ENCODE measurements at regions not wholly inside any gene's neighbourhood (a gene's known extent, or its start where the extent isn't known, plus 50 kb on each side); places are given as distances from the start of the nearest gene placed in this dataset.

DNA sequence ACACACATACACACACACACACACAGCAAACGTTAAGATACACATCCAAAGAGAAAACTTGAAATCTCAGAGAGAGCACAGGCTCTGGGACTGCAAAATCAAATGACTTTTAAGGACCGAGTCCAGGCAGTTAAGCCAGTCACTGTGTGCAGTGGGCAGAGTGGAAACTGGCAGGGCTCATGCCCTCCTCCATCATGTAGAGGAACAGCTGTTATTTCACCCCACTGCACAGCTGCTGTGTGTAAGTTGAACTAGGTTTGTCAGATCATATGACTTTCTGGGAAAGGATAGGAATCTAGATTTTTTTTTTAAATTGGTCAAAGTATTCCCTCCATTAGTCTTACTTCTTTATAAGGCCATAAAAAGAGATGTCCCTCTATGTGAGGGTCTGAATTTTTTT is 1002.1 kb downstream of the UQCRFS1 start:
- Histone ChIP-seq H3K9me3 (no peaks in the 10 kb centered on the region), H3K36me3 (no peaks in the 10 kb centered on the region), H3K27me3 (no peaks in the 10 kb centered on the region), H3K4me1 (no peaks in the 10 kb centered on the region), H3K4me3 (no peak overlapping the region), H3K9ac (ENCODE audit: low read depth in 2 of 2, low read length in 2 of 2) (no peak overlapping the region), H3K27ac (no peak overlapping the region)
- no peak for DNase-seq
- intact Hi-C loops (cut with DNase I), result no loop called here
- TF ChIP-seq, protein P1, sequence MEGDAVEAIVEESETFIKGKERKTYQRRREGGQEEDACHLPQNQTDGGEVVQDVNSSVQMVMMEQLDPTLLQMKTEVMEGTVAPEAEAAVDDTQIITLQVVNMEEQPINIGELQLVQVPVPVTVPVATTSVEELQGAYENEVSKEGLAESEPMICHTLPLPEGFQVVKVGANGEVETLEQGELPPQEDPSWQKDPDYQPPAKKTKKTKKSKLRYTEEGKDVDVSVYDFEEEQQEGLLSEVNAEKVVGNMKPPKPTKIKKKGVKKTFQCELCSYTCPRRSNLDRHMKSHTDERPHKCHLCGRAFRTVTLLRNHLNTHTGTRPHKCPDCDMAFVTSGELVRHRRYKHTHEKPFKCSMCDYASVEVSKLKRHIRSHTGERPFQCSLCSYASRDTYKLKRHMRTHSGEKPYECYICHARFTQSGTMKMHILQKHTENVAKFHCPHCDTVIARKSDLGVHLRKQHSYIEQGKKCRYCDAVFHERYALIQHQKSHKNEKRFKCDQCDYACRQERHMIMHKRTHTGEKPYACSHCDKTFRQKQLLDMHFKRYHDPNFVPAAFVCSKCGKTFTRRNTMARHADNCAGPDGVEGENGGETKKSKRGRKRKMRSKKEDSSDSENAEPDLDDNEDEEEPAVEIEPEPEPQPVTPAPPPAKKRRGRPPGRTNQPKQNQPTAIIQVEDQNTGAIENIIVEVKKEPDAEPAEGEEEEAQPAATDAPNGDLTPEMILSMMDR (IDR thresholded peaks at IDR 0.05), result no peak

DNA sequence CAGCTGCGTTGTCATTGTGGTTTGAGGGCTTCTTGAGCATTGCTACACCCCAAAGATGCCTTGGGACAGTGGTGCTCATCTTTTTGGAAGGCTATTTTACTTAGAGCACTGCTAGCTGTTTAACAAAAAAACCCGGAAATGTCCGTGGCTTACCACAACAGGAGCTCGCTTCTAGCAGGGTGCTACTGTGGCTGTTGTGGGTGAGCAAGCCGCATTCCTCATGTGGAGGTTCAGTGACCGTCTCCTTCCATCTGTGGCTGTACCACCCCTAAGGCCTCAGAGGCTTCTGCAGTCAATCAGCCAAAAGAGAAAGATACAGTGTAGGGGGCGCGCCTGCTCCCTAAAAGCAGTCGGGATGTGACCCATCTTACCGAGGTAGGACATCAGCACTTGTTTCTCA is 1004.2 kb downstream of the UQCRFS1 start:
- TF ChIP-seq, protein P1 (IDR thresholded peaks at IDR 0.05), result no peak
- Histone ChIP-seq H3K9ac (ENCODE audit: low read depth in 2 of 2, low read length in 2 of 2) (no peak overlapping the region), H3K27me3 (no peaks in the 10 kb centered on the region), H3K4me1 (no peaks in the 10 kb centered on the region), H3K36me3 (no peaks in the 10 kb centered on the region), H3K4me3 (no peak overlapping the region), H3K9me3 (no peaks in the 10 kb centered on the region), H3K27ac (no peak overlapping the region)
- intact Hi-C loops (cut with DNase I), result no loop called here
- no peak for DNase-seq

DNA sequence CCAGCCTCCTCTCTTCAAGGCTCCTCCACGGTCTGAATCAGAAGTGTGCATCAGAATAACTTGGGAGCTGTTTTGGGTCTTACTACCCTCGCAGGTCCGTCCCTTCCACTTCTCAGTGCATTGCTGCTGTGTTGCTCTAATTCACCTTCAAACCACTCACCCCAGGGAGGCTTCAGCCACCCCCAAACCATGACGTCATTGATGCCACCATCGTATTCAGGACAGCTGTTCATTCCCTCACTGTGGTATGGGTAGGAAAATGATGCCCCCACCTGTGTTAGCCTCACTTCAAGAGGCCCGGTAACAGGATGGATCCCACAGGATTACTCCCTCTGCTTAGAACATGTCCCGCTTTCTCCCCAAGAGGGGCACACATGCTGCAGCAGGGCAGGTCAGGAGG is 1005.7 kb downstream of the UQCRFS1 start:
- Histone ChIP-seq H3K36me3 (no peaks in the 10 kb centered on the region), H3K27me3 (no peaks in the 10 kb centered on the region), H3K9ac (ENCODE audit: low read depth in 2 of 2, low read length in 2 of 2) (no peak overlapping the region), H3K27ac (no peak overlapping the region), H3K4me3 (no peak overlapping the region), H3K4me1 (no peaks in the 10 kb centered on the region), H3K9me3 (no peaks in the 10 kb centered on the region)
- DNase-seq, result no peak
- TF ChIP-seq, protein P1 (IDR thresholded peaks at IDR 0.05), result no peak
- intact Hi-C loops (cut with DNase I), result no loop called here

DNA sequence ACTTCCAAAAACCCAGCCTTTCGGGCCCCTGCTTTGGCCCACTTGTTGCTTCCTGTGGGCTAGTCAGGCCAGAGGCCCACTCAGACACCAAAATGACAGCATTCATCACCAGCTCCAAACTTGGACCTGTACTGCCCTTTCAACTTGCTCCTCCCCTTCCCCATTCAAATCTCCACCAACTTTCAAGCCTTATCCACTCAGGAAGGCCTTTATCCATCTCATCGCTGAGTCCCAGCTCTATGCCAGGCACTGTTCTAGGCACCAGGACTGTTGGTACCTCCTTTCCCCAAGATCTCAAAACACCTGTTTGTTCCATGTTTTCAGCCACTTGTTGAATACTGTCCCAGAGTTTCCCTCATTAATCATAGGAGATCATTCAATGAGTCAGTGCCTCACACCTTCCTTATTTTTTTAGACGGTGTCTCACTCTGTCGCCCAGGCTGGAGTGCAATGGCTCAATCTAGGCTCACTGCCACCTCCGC is 1011.4 kb downstream of the UQCRFS1 start:
- intact Hi-C loops (cut with DNase I), result no loop called here
- TF ChIP-seq, protein P1 (IDR thresholded peaks at IDR 0.05), result no peak

DNA sequence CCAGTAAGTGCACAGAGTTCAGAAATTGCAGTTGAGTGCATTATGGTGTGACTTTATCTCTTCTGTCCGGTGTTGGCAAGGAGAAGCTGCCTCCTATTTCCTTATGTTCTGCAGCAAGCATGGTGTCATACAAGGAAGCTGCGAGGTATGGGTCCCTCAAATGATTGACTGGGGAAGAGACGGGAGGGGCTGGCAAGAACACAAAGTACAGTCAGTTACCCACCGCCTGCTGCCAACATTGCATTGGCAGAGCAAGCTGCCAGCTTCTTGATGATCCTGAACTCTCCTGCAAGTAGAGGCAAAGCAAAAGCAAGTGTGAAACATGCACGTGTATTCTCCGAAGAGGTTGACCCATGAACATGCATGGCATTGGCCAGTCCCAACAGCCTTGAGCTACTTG is 1013.6 kb downstream of the UQCRFS1 start:
- Histone ChIP-seq H3K4me1 (no peaks in the 10 kb centered on the region), H3K27ac (no peak overlapping the region), H3K4me3 (no peak overlapping the region), H3K9me3 (no peaks in the 10 kb centered on the region), H3K9ac (ENCODE audit: low read depth in 2 of 2, low read length in 2 of 2) (no peak overlapping the region), H3K36me3 (no peaks in the 10 kb centered on the region), H3K27me3 (no peaks in the 10 kb centered on the region)
- TF ChIP-seq, protein P1 (IDR thresholded peaks at IDR 0.05), result no peak
- DNase-seq, result no peak
- intact Hi-C loops (cut with DNase I), result no loop called here

More for the DNA sequence above, 1011.4 kb downstream of the UQCRFS1 start:
- DNase-seq, result no peak
- Histone ChIP-seq H3K36me3 (no peaks in the 10 kb centered on the region), H3K4me3 (no peak overlapping the region), H3K9ac (ENCODE audit: low read depth in 2 of 2, low read length in 2 of 2) (no peak overlapping the region), H3K27me3 (no peaks in the 10 kb centered on the region), H3K4me1 (no peaks in the 10 kb centered on the region), H3K27ac (no peak overlapping the region), H3K9me3 (no peaks in the 10 kb centered on the region)

- H3K9ac ChIP-seq (ENCODE audit: low read depth in 2 of 2, low read length in 2 of 2), result no peak overlapping the region
- no peaks in the 10 kb centered on the region for H3K27me3 ChIP-seq
- H3K4me1 ChIP-seq, result no peaks in the 10 kb centered on the region
- TF ChIP-seq, protein P1 (IDR thresholded peaks at IDR 0.05), result no peak
- no peaks in the 10 kb centered on the region for H3K9me3 ChIP-seq
- intact Hi-C loops (cut with DNase I), result no loop called here
- H3K36me3 ChIP-seq, result no peaks in the 10 kb centered on the region
- no peak overlapping the region for H3K4me3 ChIP-seq
- no peak for DNase-seq
- no peak overlapping the region for H3K27ac ChIP-seq
These were observed 1016.0 kb downstream of the UQCRFS1 start for GRCh38 chr19:28196961-28197360.
